H1 (cell line): ENCODE measurements at regions not wholly inside any gene's neighbourhood (a gene's known extent, or its start where the extent isn't known, plus 50 kb on each side); places are given as distances from the start of the nearest gene placed in this dataset.
A peak's percentile ranks its signal among the peaks of the same experiment; 100 is the strongest.

Experiments
- CTCF ChIA-PET: fragments of 300-600 bp; sonication (Branson Sonifier 250); formaldehyde crosslinking; loops from one replicate; lab custom pipeline; 2021; ENCODE audit not compliant: partially characterized antibody; lab: Charles Lee
- POLR2A ChIA-PET: fragments of 300-600 bp; sonication (Branson Sonifier 250); formaldehyde crosslinking; loops from one replicate; lab custom pipeline; 2021; ENCODE audit warnings: inconsistent platforms; ENCODE audit not compliant: partially characterized antibody; lab: Charles Lee
- DNase-seq, 2 experiments: peaks; one replicate each; pipeline versions ENCODE4 v3.0.0 to v3.0.0-alpha.2; 2010 to 2022; ENCODE audit warnings: low spot score in 2 of 2, low read depth in 1 of 2, mixed read lengths in 1 of 2
- FAIRE-seq: peaks from 2 replicates; lab custom pipeline; 2011; peaks lifted over from hg19 to GRCh38; lab: Jason Lieb, UNC
- H2AFZ ChIP-seq: 2 replicates; pipeline ENCODE4 v1.8.1; 2012; ENCODE audit warnings: low read length, inconsistent platforms
- H2AK5ac ChIP-seq: 2 replicates; pipeline ENCODE4 v1.6.1; 2013; ENCODE audit warnings: low read depth, low read length
- H2BK120ac ChIP-seq: replicated peaks from 2 replicates; pipeline ENCODE3; 2013; ENCODE audit warnings: low read depth, low read length, inconsistent platforms
- H2BK12ac ChIP-seq: 2 replicates; pipeline ENCODE4 v1.6.1; 2013; ENCODE audit warnings: low read depth, low read length
- H2BK15ac ChIP-seq: 2 replicates; pipeline ENCODE4 v1.6.1; 2013; ENCODE audit warnings: low read length
- H2BK20ac ChIP-seq: 2 replicates; pipeline ENCODE4 v1.6.1; 2013; ENCODE audit warnings: low read length
- H2BK5ac ChIP-seq: 2 replicates; pipeline ENCODE4 v1.6.1; 2013; ENCODE audit warnings: low read depth, low read length
- H3K14ac ChIP-seq: 2 replicates; pipeline ENCODE4 v1.6.1; 2013; ENCODE audit warnings: inconsistent platforms; ENCODE audit not compliant: insufficient read length
- H3K18ac ChIP-seq: 2 replicates; pipeline ENCODE4 v1.6.1; 2013; ENCODE audit warnings: low read length; ENCODE audit errors: extremely low read depth
- H3K23ac ChIP-seq: 2 replicates; pipeline ENCODE4 v1.6.1; 2013; ENCODE audit warnings: inconsistent platforms; ENCODE audit not compliant: insufficient read length
- H3K23me2 ChIP-seq: 2 replicates; pipeline ENCODE4 v1.6.1; 2013; ENCODE audit warnings: low read depth, low read length
- H3K27ac ChIP-seq: 2 replicates; pipeline ENCODE4 v1.6.1; 2011; ENCODE audit warnings: low read depth, low read length, inconsistent platforms
- H3K27me3 ChIP-seq, 4 experiments: replicated peaks in 1 of 4; 1 replicate in 1 of 4; 2 replicates in 3 of 4; pipeline versions ENCODE4 v1.6.1 to v1.8.1; 2011 to 2013; ENCODE audit warnings: low read length in 3 of 4, mild to moderate bottlenecking in 3 of 4, inconsistent platforms in 2 of 4, mixed read lengths in 2 of 4, moderate library complexity in 1 of 4; ENCODE audit not compliant: control insufficient read depth in 3 of 4, insufficient read depth in 3 of 4; ENCODE audit errors: extremely low read depth in 1 of 4
- H3K36me3 ChIP-seq, 4 experiments: 2 replicates each; pipeline versions ENCODE4 v1.6.1 to v1.8.1; 2011 to 2013; ENCODE audit warnings: mild to moderate bottlenecking in 4 of 4, low read length in 3 of 4, moderate library complexity in 2 of 4, control low read depth in 1 of 4, inconsistent platforms in 1 of 4; ENCODE audit not compliant: insufficient read depth in 4 of 4, control insufficient read depth in 2 of 4
- H3K4ac ChIP-seq: replicated peaks from 2 replicates; pipeline ENCODE3; 2013; ENCODE audit warnings: low read length, low read depth, mixed read lengths, inconsistent platforms; ENCODE audit not compliant: insufficient read length
- H3K4me1 ChIP-seq, 4 experiments: replicated peaks in 1 of 4; 1 replicate in 1 of 4; 2 replicates in 3 of 4; pipeline versions ENCODE4 v1.6.1 to v1.8.1; 2011 to 2013; ENCODE audit warnings: low read length in 3 of 4, inconsistent platforms in 2 of 4, mixed read lengths in 1 of 4; ENCODE audit not compliant: insufficient read depth in 4 of 4, control insufficient read depth in 3 of 4
- H3K4me2 ChIP-seq, 2 experiments: 2 replicates each; pipeline versions ENCODE4 v1.6.1 to v1.8.1; 2011 to 2013; ENCODE audit warnings: low read depth in 2 of 2, low read length in 2 of 2, control low read depth in 1 of 2, inconsistent platforms in 1 of 2, mild to moderate bottlenecking in 1 of 2; ENCODE audit not compliant: insufficient read depth in 1 of 2
- H3K4me3 ChIP-seq, 4 experiments: fragments of 200-600, 300-600 bp in 1 of 4; sonication (generic), shearing (Covaris generic), sonication (Bioruptor Twin) in 1 of 4; 2 replicates each; pipeline versions ENCODE4 v1.5.1 to v1.8.1; 2011 to 2016; ENCODE audit warnings: low read length in 4 of 4, low read depth in 3 of 4, control low read depth in 2 of 4, inconsistent platforms in 2 of 4, mild to moderate bottlenecking in 2 of 4, mixed read lengths in 1 of 4, moderate library complexity in 1 of 4; ENCODE audit not compliant: insufficient read depth in 2 of 4; ENCODE audit errors: extremely low read depth in 1 of 4
- H3K56ac ChIP-seq: replicated peaks from 2 replicates; pipeline ENCODE3; 2013; ENCODE audit warnings: low read depth, mild to moderate bottlenecking, mixed read lengths, low read length, inconsistent platforms; ENCODE audit not compliant: insufficient read length
- H3K79me1 ChIP-seq: 2 replicates; pipeline ENCODE4 v1.6.1; 2013; ENCODE audit warnings: low read depth, low read length, control low read depth
- H3K79me2 ChIP-seq, 2 experiments: 2 replicates each; pipeline versions ENCODE4 v1.6.1 to v1.8.1; 2012 to 2013; ENCODE audit warnings: low read length in 2 of 2, mild to moderate bottlenecking in 2 of 2, inconsistent platforms in 1 of 2; ENCODE audit not compliant: insufficient read depth in 2 of 2, control insufficient read depth in 1 of 2
- H3K9ac ChIP-seq, 4 experiments: replicated peaks in 1 of 4; 1 replicate in 1 of 4; 2 replicates in 3 of 4; pipeline versions ENCODE4 v1.6.1 to v1.8.1; 2011 to 2013; ENCODE audit warnings: low read depth in 3 of 4, low read length in 3 of 4, control low read depth in 2 of 4, mild to moderate bottlenecking in 2 of 4, moderate library complexity in 2 of 4, inconsistent platforms in 1 of 4; ENCODE audit errors: extremely low read depth in 1 of 4
- H3K9me3 ChIP-seq, 2 experiments: 2 replicates each; pipeline versions ENCODE4 v1.6.1 to v1.8.1; 2012 to 2013; ENCODE audit warnings: mild to moderate bottlenecking in 2 of 2, moderate library complexity in 2 of 2, control low read depth in 1 of 2, inconsistent platforms in 1 of 2, low read depth in 1 of 2, low read length in 1 of 2, mixed read lengths in 1 of 2; ENCODE audit not compliant: insufficient read depth in 2 of 2
- H4K20me1 ChIP-seq, 2 experiments: replicated peaks in 1 of 2; 2 replicates each; pipeline versions ENCODE3 to v1.8.1; 2011 to 2013; ENCODE audit warnings: inconsistent platforms in 2 of 2, low read length in 2 of 2, mild to moderate bottlenecking in 1 of 2; ENCODE audit not compliant: insufficient read depth in 2 of 2, control insufficient read depth in 1 of 2
- H4K5ac ChIP-seq: 2 replicates; pipeline ENCODE4 v1.6.1; 2013; ENCODE audit warnings: low read length, low read depth, mixed read lengths, inconsistent platforms; ENCODE audit not compliant: insufficient read length
- H4K8ac ChIP-seq: 2 replicates; pipeline ENCODE4 v1.8.0; 2013; ENCODE audit warnings: mild to moderate bottlenecking, moderate library complexity, low read length, inconsistent platforms; ENCODE audit not compliant: insufficient read depth; ENCODE audit errors: extremely low read depth
- H4K91ac ChIP-seq: replicated peaks from 2 replicates; pipeline ENCODE3; 2013; ENCODE audit warnings: low read length, mixed read lengths, inconsistent platforms; ENCODE audit not compliant: insufficient read length
- ASH2L ChIP-seq: fragments of 200-600, 300-600 bp; sonication (generic); IDR thresholded peaks from one replicate; pipeline ENCODE4 v1.7.1; 2017; ENCODE audit warnings: low read length
- BACH1 ChIP-seq: IDR thresholded peaks from 2 replicates; pipeline ENCODE4 v1.6.1; 2012; ENCODE audit warnings: low read length, improper control_type of control experiment
- CHD2 ChIP-seq: IDR thresholded peaks from 2 replicates; pipeline ENCODE4 v1.6.1; 2012; ENCODE audit warnings: low read length, improper control_type of control experiment
- EZH2 ChIP-seq: fragments of 200-600 bp; sonication (generic); IDR thresholded peaks from 2 replicates; pipeline ENCODE4 v1.7.1; 2012; ENCODE audit warnings: low read depth, mild to moderate bottlenecking, moderate library complexity, low read length, inconsistent platforms; ENCODE audit not compliant: severe bottlenecking
- FOSL1 ChIP-seq: IDR thresholded peaks from 2 replicates; pipeline ENCODE4 v1.6.1; 2011; ENCODE audit warnings: mild to moderate bottlenecking, low read depth, low read length, moderate library complexity; ENCODE audit not compliant: insufficient read depth
- GTF2F1 ChIP-seq: IDR thresholded peaks from 2 replicates; pipeline ENCODE4 v1.6.1; 2012; ENCODE audit warnings: low read depth, low read length, improper control_type of control experiment, borderline replicate concordance
- HDAC2 ChIP-seq, 2 experiments: fragments of 300-600 bp in 1 of 2; sonication (generic) in 1 of 2; IDR thresholded peaks; 2 replicates each; pipeline ENCODE4 v1.6.1; 2011 to 2012; ENCODE audit warnings: low read depth in 2 of 2, low read length in 2 of 2, mild to moderate bottlenecking in 2 of 2, moderate library complexity in 2 of 2, borderline replicate concordance in 1 of 2, inconsistent platforms in 1 of 2
- JUN ChIP-seq: IDR thresholded peaks from 2 replicates; pipeline ENCODE4 v1.6.1; 2011; ENCODE audit warnings: low read depth, mild to moderate bottlenecking, improper control_type of control experiment, low read length
- KDM4A ChIP-seq: IDR thresholded peaks from one replicate; pipeline ENCODE4 v1.7.1; 2012; ENCODE audit warnings: low read depth, mild to moderate bottlenecking, moderate library complexity, low read length, inconsistent platforms; ENCODE audit not compliant: severe bottlenecking
- SRF ChIP-seq: IDR thresholded peaks from 2 replicates; pipeline ENCODE4 v1.6.1; 2011; ENCODE audit warnings: mild to moderate bottlenecking, low read depth, low read length, moderate library complexity
- SUZ12 ChIP-seq: fragments of 200-600 bp; sonication (generic); IDR thresholded peaks from 2 replicates; pipeline ENCODE4 v1.6.1; 2012; ENCODE audit warnings: mild to moderate bottlenecking, inconsistent platforms, low read length, moderate library complexity, mixed read lengths
- YY1 ChIP-seq: IDR thresholded peaks from 2 replicates; pipeline ENCODE4 v1.6.1; 2011; ENCODE audit warnings: low read depth, mild to moderate bottlenecking, low read length
- WGBS, 2 experiments: shearing (Covaris generic) in 1 of 2; methylation state at CpG; one replicate each; pipeline versions ENCODE4 v1.1.6 to v1.1.7; 2013 to 2015; ENCODE audit warnings: low lambda C conversion rate in 2 of 2, mixed read lengths in 2 of 2, inconsistent platforms in 1 of 2, low coverage in 1 of 2, missing lambda C conversion rate in 1 of 2; ENCODE audit not compliant: insufficient replicate concordance in 2 of 2, insufficient coverage in 1 of 2, insufficient read length in 1 of 2; ENCODE audit errors: extremely low coverage in 1 of 2, missing lambda C conversion rate in 1 of 2; 5-methylcytosine and 5-hydroxymethylcytosine counted together
- TF ChIP-seq, protein P1 (sequence below): IDR thresholded peaks from 2 replicates; pipeline ENCODE4 v1.6.1; 2012; ENCODE audit warnings: inconsistent platforms

DNA sequence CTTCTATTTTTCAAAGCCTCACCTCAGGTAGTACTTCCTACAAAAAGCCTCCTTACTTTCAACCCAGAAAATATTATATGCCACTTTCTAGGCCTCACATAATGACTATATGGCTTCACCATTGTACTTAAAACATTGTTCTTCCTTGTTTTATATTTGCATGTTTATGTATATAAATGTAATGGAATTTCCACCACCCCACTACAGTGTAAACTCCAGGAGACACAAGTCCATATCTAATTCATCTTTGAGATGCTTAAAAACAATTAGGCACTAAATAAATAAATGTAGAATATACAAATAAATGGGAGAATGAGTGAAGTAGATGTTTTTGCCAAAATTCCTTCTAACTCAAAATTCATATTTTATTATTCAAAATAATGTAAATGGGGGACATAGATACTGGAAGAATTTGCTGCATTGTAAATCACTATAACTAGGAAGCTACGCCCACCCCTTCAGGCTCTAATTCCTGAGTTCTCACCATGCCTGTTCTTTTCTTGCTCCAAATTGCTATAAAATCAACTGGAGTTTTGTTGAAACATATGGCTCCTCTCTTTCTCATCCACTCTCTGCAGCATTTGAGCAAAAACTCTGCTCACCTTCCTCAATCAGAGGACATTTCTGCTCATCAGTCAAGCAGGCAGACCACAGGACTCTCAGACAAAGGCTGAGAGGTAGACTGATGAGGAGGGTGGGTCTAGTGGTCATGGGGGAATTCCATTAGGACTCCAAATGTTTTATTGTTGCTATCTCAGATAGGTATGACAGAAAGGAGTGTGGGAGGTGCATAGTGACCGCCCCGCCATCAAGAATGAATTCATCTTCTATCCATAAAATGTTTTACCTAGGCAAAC is 243.0 kb downstream of the HNMT start:
- Histone ChIP-seq H3K4ac (no peak overlapping the region), H3K79me2 (no peaks in the 10 kb centered on the region), H2AK5ac (no peak overlapping the region), H3K23me2 (no peaks in the 10 kb centered on the region), H2BK5ac (no peak overlapping the region), H3K9me3 (no peaks in the 10 kb centered on the region), H4K8ac (no peak overlapping the region), H2BK15ac (no peak overlapping the region), H4K91ac (no peak overlapping the region), H3K27ac (no peak overlapping the region), H3K14ac (no peak overlapping the region), H2AFZ (peak overlapping the region; percentile 73; the same call in 1 of the 2 replicates), H4K5ac (no peak overlapping the region), H3K4me3 (no peak overlapping the region), H2BK120ac (no peak overlapping the region), H4K20me1 (no peaks in the 10 kb centered on the region), H3K4me1 (no peaks in the 10 kb centered on the region), H3K27me3 (peaks cover 0 to 1% (median 0%) of the 10 kb centered on the region in 4 experiments; a peak in 1 of 7 replicates), H3K56ac (no peak overlapping the region), H3K9ac (no peak overlapping the region), H3K18ac (no peak overlapping the region), H3K23ac (no peak overlapping the region), H3K79me1 (no peaks in the 10 kb centered on the region; the same call in 1 of the 2 replicates), H2BK12ac (no peak overlapping the region), H2BK20ac (no peak overlapping the region), H3K4me2 (no peak overlapping the region), H3K36me3 (no peaks in the 10 kb centered on the region)
- CTCF ChIA-PET, result no interaction called here
- POLR2A ChIA-PET, result no interaction called here
- DNase-seq (no peak), FAIRE-seq (no peak)
- WGBS, 2 experiments, result 100% methylated on average over 3 of the region's 3 CpGs; no CpG with 5 or more reads in 1 of the 2 experiments
- TF ChIP-seq EZH2, result no peak
- TF ChIP-seq GTF2F1, result no peak
- no peak for TF ChIP-seq SRF
- no peak for TF ChIP-seq KDM4A
- TF ChIP-seq, protein P1, sequence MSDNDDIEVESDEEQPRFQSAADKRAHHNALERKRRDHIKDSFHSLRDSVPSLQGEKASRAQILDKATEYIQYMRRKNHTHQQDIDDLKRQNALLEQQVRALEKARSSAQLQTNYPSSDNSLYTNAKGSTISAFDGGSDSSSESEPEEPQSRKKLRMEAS, result no peak
- TF ChIP-seq BACH1, result no peak
- no peak for TF ChIP-seq YY1
- TF ChIP-seq JUN, result no peak
- no peak for TF ChIP-seq HDAC2 (IDR thresholded peaks at IDR 0.05; ENCODE audit: borderline replicate concordance in 1 of 2, low read depth in 2 of 2, low read length in 2 of 2)
- no peak for TF ChIP-seq SUZ12
- no peak for TF ChIP-seq ASH2L
- TF ChIP-seq FOSL1, result no peak
- TF ChIP-seq CHD2, result no peak
